ENCODE measurements at regions not wholly inside any gene's neighbourhood (a gene's known extent, or its start where the extent isn't known, plus 50 kb on each side); places are given as distances from the start of the nearest gene placed in this dataset.

GRCh38 chr10:125491381-125491780, 191.6 kb downstream of the TEX36 start:
- Mint-ChIP-seq H3K36me3 (ENCODE audit: insufficient read depth, unreplicated experiment) (no peaks in the 10 kb centered on the region), H3K27ac (ENCODE audit: unreplicated experiment) (no peak overlapping the region), H3K4me1 (ENCODE audit: low read depth, unreplicated experiment) (no peaks in the 10 kb centered on the region), H3K9me3 (ENCODE audit: unreplicated experiment) (no peaks in the 10 kb centered on the region), H3K4me3 (ENCODE audit: unreplicated experiment) (no peak overlapping the region), H3K27me3 (ENCODE audit: insufficient read depth, unreplicated experiment) (peaks cover 28% of the 10 kb centered on the region)
- no peaks in the 10 kb centered on the region for H3K36me3 ChIP-seq (ENCODE audit: control insufficient read depth, insufficient read depth, low read length)
- DNase-seq = no peak
- BruUV-seq (replicated peaks) = no TSS peak
- no peaks in the 10 kb centered on the region for H3K9me3 ChIP-seq
- CTCF ChIA-PET = no interaction called here
- TF ChIP-seq CTCF (IDR thresholded peaks at IDR 0.05; ENCODE audit: insufficient read depth in 1 of 2, low read depth in 1 of 2, low read length in 1 of 2, severe bottlenecking in 1 of 2, unreplicated experiment in 1 of 2) = no peak
- POLR2A ChIA-PET = no interaction called here
- no peaks in the 10 kb centered on the region for H3K4me1 ChIP-seq
- intact Hi-C loops (cut with micrococcal nuclease; ENCODE audit: unreplicated experiment) = no loop called here
- H3K4me3 ChIP-seq (ENCODE audit: low read depth, low read length) = no peak overlapping the region
- H3K27me3 ChIP-seq (replicated peaks; ENCODE audit: control insufficient read depth, insufficient read depth, low read length) = no peaks in the 10 kb centered on the region

- Histone ChIP-seq H3K36me3 (ENCODE audit: control insufficient read depth, insufficient read depth, low read length) (no peaks in the 10 kb centered on the region), H3K27me3 (replicated peaks; ENCODE audit: control insufficient read depth, insufficient read depth, low read length) (no peaks in the 10 kb centered on the region), H3K4me3 (ENCODE audit: low read depth, low read length) (no peak overlapping the region), H3K9me3 (no peaks in the 10 kb centered on the region), H3K4me1 (no peaks in the 10 kb centered on the region)
- Mint-ChIP-seq H3K4me1 (ENCODE audit: low read depth, unreplicated experiment) (no peaks in the 10 kb centered on the region), H3K27ac (ENCODE audit: unreplicated experiment) (no peak overlapping the region), H3K36me3 (ENCODE audit: insufficient read depth, unreplicated experiment) (no peaks in the 10 kb centered on the region), H3K9me3 (ENCODE audit: unreplicated experiment) (no peaks in the 10 kb centered on the region), H3K27me3 (ENCODE audit: insufficient read depth, unreplicated experiment) (peaks cover 34% of the 10 kb centered on the region), H3K4me3 (ENCODE audit: unreplicated experiment) (no peak overlapping the region)
- CTCF ChIA-PET = no interaction called here
- POLR2A ChIA-PET = no interaction called here
- no peak for DNase-seq
- no peak for TF ChIP-seq CTCF (IDR thresholded peaks at IDR 0.05; ENCODE audit: insufficient read depth in 1 of 2, low read depth in 1 of 2, low read length in 1 of 2, severe bottlenecking in 1 of 2, unreplicated experiment in 1 of 2)
- intact Hi-C loops (cut with micrococcal nuclease; ENCODE audit: unreplicated experiment) = no loop called here
- no TSS peak for BruUV-seq (replicated peaks)
Measured at GRCh38 chr10:125489731-125490130, 193.2 kb downstream of the TEX36 start.

GRCh38 chr10:125485665-125486064, 197.3 kb downstream of the TEX36 start:
- no TSS peak for BruUV-seq (replicated peaks)
- no peaks in the 10 kb centered on the region for H3K27me3 ChIP-seq (replicated peaks; ENCODE audit: control insufficient read depth, insufficient read depth, low read length)
- intact Hi-C loops (cut with micrococcal nuclease; ENCODE audit: unreplicated experiment) = no loop called here
- Mint-ChIP-seq H3K9me3 (ENCODE audit: unreplicated experiment) (no peaks in the 10 kb centered on the region), H3K27me3 (ENCODE audit: insufficient read depth, unreplicated experiment) (peaks cover 26% of the 10 kb centered on the region), H3K4me1 (ENCODE audit: low read depth, unreplicated experiment) (no peaks in the 10 kb centered on the region), H3K36me3 (ENCODE audit: insufficient read depth, unreplicated experiment) (no peaks in the 10 kb centered on the region), H3K27ac (ENCODE audit: unreplicated experiment) (no peak overlapping the region), H3K4me3 (ENCODE audit: unreplicated experiment) (no peak overlapping the region)
- H3K36me3 ChIP-seq (ENCODE audit: control insufficient read depth, insufficient read depth, low read length) = no peaks in the 10 kb centered on the region
- no peak overlapping the region for H3K4me3 ChIP-seq (ENCODE audit: low read depth, low read length)
- no peaks in the 10 kb centered on the region for H3K4me1 ChIP-seq
- ChIA-PET CTCF (no interaction called here), POLR2A (no interaction called here)
- no peaks in the 10 kb centered on the region for H3K9me3 ChIP-seq
- no peak for TF ChIP-seq CTCF (IDR thresholded peaks at IDR 0.05; ENCODE audit: insufficient read depth in 1 of 2, low read depth in 1 of 2, low read length in 1 of 2, severe bottlenecking in 1 of 2, unreplicated experiment in 1 of 2)
- no peak for DNase-seq
